ENCODE measurements at regions not wholly inside any gene's neighbourhood (a gene's known extent, or its start where the extent isn't known, plus 50 kb on each side); places are given as distances from the start of the nearest gene placed in this dataset.

- H3K4me1 Mint-ChIP-seq (ENCODE audit: unreplicated experiment) = peaks cover 13% of the 10 kb centered on the region
- no peak for TF ChIP-seq CTCF (conservative IDR thresholded peaks at IDR 0.05)
- no peak for DNase-seq (ENCODE audit: extremely low spot score, unreplicated experiment)
- H3K36me3 Mint-ChIP-seq = no peaks in the 10 kb centered on the region
- H3K9me3 Mint-ChIP-seq = no peaks in the 10 kb centered on the region
- peak overlapping the region; percentile 21 for H3K4me3 Mint-ChIP-seq
- no peak overlapping the region for H3K27ac Mint-ChIP-seq
- peaks cover 11% of the 10 kb centered on the region for H3K27me3 Mint-ChIP-seq
Observed at GRCh38 chr4:11223311-11223710, 205.4 kb downstream of the HS3ST1 start.

GRCh38 chr4:11218692-11219091, 210.0 kb downstream of the HS3ST1 start:
- H3K36me3 Mint-ChIP-seq = no peaks in the 10 kb centered on the region
- TF ChIP-seq CTCF (conservative IDR thresholded peaks at IDR 0.05) = peak; percentile 52
- no peak overlapping the region for H3K27ac Mint-ChIP-seq
- H3K9me3 Mint-ChIP-seq = no peaks in the 10 kb centered on the region
- H3K4me1 Mint-ChIP-seq (ENCODE audit: unreplicated experiment) = peaks cover 12% of the 10 kb centered on the region
- peaks cover 5% of the 10 kb centered on the region for H3K27me3 Mint-ChIP-seq
- H3K4me3 Mint-ChIP-seq = no peak overlapping the region
- no peak for DNase-seq (ENCODE audit: extremely low spot score, unreplicated experiment)

GRCh38 chr4:11216520-11216919, 212.2 kb downstream of the HS3ST1 start:
- peaks cover 3% of the 10 kb centered on the region for H3K27me3 Mint-ChIP-seq
- no peak for TF ChIP-seq CTCF (conservative IDR thresholded peaks at IDR 0.05)
- H3K4me1 Mint-ChIP-seq (ENCODE audit: unreplicated experiment) = no peaks in the 10 kb centered on the region
- no peak overlapping the region for H3K27ac Mint-ChIP-seq
- DNase-seq (ENCODE audit: extremely low spot score, unreplicated experiment) = no peak
- H3K4me3 Mint-ChIP-seq = no peak overlapping the region
- no peaks in the 10 kb centered on the region for H3K9me3 Mint-ChIP-seq
- no peaks in the 10 kb centered on the region for H3K36me3 Mint-ChIP-seq

GRCh38 chr4:11214281-11214680, 214.4 kb downstream of the HS3ST1 start:
- H3K9me3 Mint-ChIP-seq = no peaks in the 10 kb centered on the region
- DNase-seq (ENCODE audit: extremely low spot score, unreplicated experiment) = no peak
- H3K27ac Mint-ChIP-seq = no peak overlapping the region
- H3K36me3 Mint-ChIP-seq = no peaks in the 10 kb centered on the region
- no peak for TF ChIP-seq CTCF (conservative IDR thresholded peaks at IDR 0.05)
- H3K27me3 Mint-ChIP-seq = no peaks in the 10 kb centered on the region
- H3K4me1 Mint-ChIP-seq (ENCODE audit: unreplicated experiment) = no peaks in the 10 kb centered on the region
- no peak overlapping the region for H3K4me3 Mint-ChIP-seq

GRCh38 chr4:11209826-11210225, 218.9 kb downstream of the HS3ST1 start:
- Mint-ChIP-seq H3K4me3 (no peak overlapping the region), H3K4me1 (ENCODE audit: unreplicated experiment) (no peaks in the 10 kb centered on the region), H3K27ac (no peak overlapping the region), H3K9me3 (peaks cover 6% of the 10 kb centered on the region), H3K27me3 (no peaks in the 10 kb centered on the region), H3K36me3 (peaks cover 4% of the 10 kb centered on the region)
- no peak for DNase-seq (ENCODE audit: extremely low spot score, unreplicated experiment)
- no peak for TF ChIP-seq CTCF (conservative IDR thresholded peaks at IDR 0.05)

- Mint-ChIP-seq H3K4me3 (no peak overlapping the region), H3K4me1 (ENCODE audit: unreplicated experiment) (peaks cover 11% of the 10 kb centered on the region), H3K9me3 (peaks cover 6% of the 10 kb centered on the region), H3K36me3 (no peaks in the 10 kb centered on the region), H3K27me3 (no peaks in the 10 kb centered on the region), H3K27ac (no peak overlapping the region)
- TF ChIP-seq CTCF (conservative IDR thresholded peaks at IDR 0.05) = no peak
- DNase-seq (ENCODE audit: extremely low spot score, unreplicated experiment) = no peak
Observed at GRCh38 chr4:11201256-11201655, 227.4 kb downstream of the HS3ST1 start.

All from type B pancreatic cell (in vitro differentiated cells).